ENCODE measurements at regions not wholly inside any gene's neighbourhood (a gene's known extent, or its start where the extent isn't known, plus 50 kb on each side); places are given as distances from the start of the nearest gene placed in this dataset.

DNA sequence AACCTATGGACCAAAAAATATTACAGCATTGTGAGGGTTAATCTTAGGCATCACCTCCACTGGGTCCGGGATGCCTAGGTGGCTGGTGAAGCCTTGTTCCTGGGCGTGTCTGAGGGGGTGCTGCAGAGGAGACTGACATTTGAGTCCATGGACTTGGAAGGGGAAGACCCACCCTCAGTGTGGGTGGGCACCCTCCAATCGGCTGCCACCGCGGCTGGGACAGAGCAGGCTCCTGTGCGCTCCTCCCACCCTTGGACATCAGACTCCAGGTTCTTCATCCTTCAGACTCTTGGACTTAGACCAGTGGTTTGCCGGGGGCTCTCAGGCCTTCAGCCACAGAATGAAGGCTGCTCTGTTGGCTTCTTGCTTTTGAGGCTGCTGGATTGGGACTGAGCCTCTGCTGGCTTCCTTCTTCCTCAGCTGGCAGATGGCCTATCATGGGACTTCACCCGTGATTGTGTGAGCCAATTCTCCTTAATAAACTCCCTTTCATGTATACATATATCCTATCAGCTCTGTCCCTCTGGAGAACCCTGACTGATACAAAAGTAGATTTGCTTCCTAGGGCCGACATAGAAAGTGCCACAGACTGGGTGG, 113.1 kb downstream of the TTLL2 start:
- ChIA-PET CTCF (no interaction called here), POLR2A (no interaction called here)
- no peak for TF ChIP-seq CTCF (IDR thresholded peaks at IDR 0.05; ENCODE audit: insufficient read depth, low read length, missing control alignments)
- no peak for DNase-seq (ENCODE audit: low read depth, low spot score)
- H3K4me3 ChIP-seq (ENCODE audit: low read depth, low read length): no peak overlapping the region

DNA sequence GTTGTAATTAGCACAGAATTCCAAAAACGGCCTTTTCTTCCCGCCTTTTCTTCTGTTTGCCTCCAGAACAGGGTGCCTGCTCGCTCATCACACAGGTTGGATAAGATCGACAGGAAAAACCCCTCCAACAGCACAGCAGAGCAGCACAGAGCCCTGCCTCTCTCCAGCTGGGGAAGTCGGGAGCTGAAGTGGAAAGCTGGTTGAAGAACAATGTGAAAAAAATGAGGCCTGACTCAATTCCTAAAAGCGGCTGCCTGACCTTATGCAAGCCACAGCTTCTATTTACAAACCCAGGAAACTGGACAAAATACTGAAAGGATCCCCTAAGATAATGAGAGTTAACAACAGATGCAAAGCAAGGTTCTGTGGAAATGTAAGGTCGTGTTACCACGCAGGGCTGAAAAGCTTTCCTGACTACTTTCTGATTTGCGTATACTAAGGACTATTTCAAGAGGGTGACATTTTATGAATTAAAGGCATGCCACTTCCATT, 116.9 kb downstream of the TTLL2 start:
- ChIA-PET CTCF (no interaction called here), POLR2A (no interaction called here)
- no peak for DNase-seq (ENCODE audit: low read depth, low spot score)
- no peak for TF ChIP-seq CTCF (IDR thresholded peaks at IDR 0.05; ENCODE audit: insufficient read depth, low read length, missing control alignments)
- H3K4me3 ChIP-seq (ENCODE audit: low read depth, low read length): no peak overlapping the region

DNA sequence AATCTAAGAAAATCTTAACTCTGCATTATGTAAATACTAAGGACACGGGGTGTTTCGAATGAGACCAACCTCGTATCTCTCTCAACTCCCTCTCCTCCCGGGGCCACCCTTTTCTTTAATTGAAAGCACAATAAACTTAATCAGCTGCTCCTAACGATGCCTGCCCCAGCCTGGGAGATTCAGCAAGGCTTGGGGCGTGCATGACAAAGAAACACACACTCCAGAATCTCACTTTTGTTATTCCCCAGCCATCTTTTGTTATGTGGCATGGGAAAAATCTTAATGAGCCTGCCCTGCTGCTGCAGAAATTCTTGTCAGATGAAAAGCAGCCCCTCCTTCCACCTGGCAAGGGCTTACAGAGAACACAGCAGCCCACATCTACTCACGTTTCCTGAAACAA, 117.4 kb downstream of the TTLL2 start:
- no peak overlapping the region for H3K4me3 ChIP-seq (ENCODE audit: low read depth, low read length)
- POLR2A ChIA-PET: no interaction called here
- no peak for TF ChIP-seq CTCF (IDR thresholded peaks at IDR 0.05; ENCODE audit: insufficient read depth, low read length, missing control alignments)
- CTCF ChIA-PET: no interaction called here
- no peak for DNase-seq (ENCODE audit: low read depth, low spot score)

- POLR2A ChIA-PET: no interaction called here
- no peak for TF ChIP-seq CTCF (IDR thresholded peaks at IDR 0.05; ENCODE audit: insufficient read depth, low read length, missing control alignments)
- no peak for DNase-seq (ENCODE audit: low read depth, low spot score)
- CTCF ChIA-PET: no interaction called here
- H3K4me3 ChIP-seq (ENCODE audit: low read depth, low read length): no peak overlapping the region
Observed at GRCh38 chr6:167442796-167443680, 118.2 kb downstream of the TTLL2 start.

DNA sequence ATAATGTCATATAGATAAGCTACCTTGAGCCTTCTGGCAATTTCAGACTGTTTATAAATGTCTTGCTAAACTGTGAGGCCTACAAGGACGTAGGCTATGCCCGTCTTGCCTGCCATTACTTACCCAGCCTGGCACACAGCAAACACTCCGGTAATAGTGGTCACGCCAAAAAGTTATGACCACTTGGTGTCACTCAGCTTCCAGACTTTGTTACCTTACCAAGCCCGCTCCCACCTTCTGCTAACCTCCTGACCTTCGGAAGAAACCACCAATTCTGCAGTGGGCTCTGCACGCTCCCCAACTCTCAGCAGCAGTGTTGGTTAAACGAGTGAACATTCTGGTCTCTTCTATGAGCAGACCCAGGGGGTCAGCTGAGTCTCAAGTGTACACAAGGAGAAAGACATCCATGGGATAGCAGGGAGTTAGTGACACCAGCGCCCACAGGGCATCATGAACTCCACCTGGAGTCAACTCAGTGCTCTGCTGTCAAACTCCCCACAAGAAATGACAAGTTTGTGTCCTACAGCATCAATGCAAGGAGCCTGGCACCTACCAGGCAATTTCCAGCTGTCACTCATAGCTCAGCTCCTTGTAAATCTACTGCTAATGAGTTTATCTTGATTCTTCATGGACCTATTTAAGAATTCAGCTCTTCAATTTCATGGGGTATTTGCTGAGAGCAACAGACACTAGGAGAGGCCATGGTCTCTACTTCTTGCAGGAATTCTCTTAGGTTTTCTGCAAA, 119.9 kb downstream of the TTLL2 start:
- no peak for TF ChIP-seq CTCF (IDR thresholded peaks at IDR 0.05; ENCODE audit: insufficient read depth, low read length, missing control alignments)
- DNase-seq (ENCODE audit: low read depth, low spot score): no peak
- CTCF ChIA-PET: no interaction called here
- H3K4me3 ChIP-seq (ENCODE audit: low read depth, low read length): no peak overlapping the region
- POLR2A ChIA-PET: no interaction called here

DNA sequence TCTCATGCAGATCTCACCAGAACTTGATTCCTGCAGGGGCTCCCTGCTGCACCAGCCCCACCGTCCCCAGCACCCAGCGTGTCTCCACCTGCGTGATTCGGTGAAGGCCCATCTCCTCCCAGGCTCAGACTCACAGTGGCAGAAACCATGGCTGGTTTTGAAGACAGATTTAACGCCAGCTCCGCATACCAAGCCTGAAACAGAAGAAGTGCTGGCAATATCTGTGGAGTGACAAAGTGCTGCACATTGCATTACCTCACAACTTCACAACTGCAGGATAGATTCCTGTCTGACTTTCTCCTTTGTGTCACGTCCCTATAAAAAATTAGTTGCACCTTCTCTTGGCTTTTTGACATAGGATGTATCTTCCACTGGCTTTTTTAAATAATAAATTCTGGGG, 120.7 kb downstream of the TTLL2 start:
- DNase-seq (ENCODE audit: low read depth, low spot score): no peak
- ChIA-PET POLR2A (no interaction called here), CTCF (no interaction called here)
- no peak overlapping the region for H3K4me3 ChIP-seq (ENCODE audit: low read depth, low read length)
- TF ChIP-seq CTCF (IDR thresholded peaks at IDR 0.05; ENCODE audit: insufficient read depth, low read length, missing control alignments): no peak

Measured in AG04449 (cell line).